Cerebellar nuclear complex (tissue), 1 donor: ENCODE measurements at regions not wholly inside any gene's neighbourhood (a gene's known extent, or its start where the extent isn't known, plus 50 kb on each side); places are given as distances from the start of the nearest gene placed in this dataset.

Experiments
- DNase-seq, 2 experiments: peaks; one replicate each; lab custom pipeline; 2025; lab: John Stamatoyannopoulos, UW

- DNase-seq, result no peak
Observed at GRCh38 chr7:31398815-31399214, 58.3 kb upstream of the NEUROD6 start.

DNA sequence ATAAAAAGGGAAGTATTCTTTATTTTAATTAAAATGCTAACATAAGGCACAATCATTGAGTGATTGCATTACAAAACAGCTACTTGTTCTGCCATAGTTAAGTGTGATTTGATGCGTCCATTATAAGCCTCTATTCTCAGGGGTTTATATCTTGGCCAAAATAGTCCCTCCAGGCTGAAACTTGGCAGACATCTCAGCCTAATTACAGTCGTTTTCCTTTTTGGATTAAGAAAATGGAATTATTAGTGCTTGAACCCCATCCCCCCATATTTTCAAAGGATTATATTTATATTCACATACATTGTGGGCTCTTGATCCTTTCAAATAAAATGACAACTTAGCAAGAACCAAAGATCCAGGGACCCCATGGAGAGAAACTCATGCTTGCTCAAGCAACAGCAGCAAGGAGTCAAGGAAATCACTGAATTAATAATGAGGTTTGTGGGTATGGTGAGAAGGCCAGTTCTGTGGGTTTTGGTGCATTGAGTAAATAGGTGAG lies 66.7 kb upstream of the NEUROD6 start:
- DNase-seq, result no peak

- DNase-seq, result no peak
Observed at GRCh38 chr7:31408140-31408729, 67.7 kb upstream of the NEUROD6 start.

DNA sequence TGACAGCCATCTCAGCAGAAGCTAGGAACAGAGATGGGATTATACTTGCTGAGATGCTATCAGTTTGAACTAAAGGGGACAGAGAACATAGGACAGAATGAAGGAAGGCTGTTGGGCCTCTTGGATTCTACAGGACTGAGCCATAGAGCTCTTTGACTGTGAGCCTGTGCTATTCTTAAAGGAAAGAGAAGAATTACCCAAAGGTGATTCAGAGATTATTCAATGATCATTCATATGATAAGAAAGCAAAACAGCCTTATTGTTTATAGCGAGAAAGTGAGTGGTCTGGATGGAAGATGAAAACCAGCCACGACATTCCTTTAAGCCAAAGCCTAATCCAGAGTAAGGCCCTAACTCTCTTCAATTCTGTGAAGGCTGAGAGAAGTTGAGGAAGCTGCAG lies 69.7 kb upstream of the NEUROD6 start:
- no peak for DNase-seq

- DNase-seq, result no peak
Observed at GRCh38 chr7:31411416-31411815, 70.9 kb upstream of the NEUROD6 start.

GRCh38 chr7:31413766-31414165 lies 73.2 kb upstream of the NEUROD6 start:
- no peak for DNase-seq

DNA sequence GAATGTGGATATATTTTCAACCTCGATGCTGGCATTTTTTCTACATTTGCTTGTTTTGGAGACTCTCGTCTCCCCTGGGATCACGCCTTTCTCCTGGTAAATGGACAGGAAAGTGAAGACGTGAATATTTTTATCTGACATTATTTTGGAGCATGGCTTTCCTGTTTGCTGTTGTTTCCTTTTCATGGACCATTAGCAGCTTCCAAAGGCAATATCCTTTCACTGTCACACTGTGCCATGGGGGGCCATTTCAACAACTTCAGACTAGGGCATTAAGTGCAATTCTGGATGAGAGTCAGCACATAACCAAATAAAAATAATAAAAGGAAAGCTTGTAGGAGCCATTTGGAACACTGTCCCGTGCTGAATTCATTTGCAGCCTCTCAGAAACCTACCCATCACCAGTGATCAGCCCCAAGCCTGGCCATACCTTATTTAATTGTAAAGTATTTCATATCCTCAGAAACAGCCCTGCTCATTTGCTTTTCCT lies 75.9 kb upstream of the NEUROD6 start:
- no peak for DNase-seq

DNA sequence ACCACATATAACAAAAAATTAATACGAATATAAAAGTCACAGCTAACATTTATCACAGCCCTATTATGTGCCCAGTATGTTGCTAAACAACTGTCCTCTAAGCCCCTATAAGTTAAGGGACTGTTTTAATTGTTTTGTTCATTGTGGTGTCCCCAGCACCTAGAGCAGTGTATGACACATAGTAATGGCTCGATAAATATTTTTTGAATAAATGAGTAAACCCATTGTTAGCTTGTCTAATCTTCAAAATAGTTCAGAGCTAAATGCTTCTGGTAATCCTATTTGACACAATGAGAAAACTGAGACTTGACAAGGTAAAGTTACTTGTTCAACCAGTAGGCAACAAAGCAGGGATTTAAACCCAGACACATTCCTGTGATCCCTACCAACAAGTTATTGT lies 78.4 kb upstream of the NEUROD6 start:
- DNase-seq, result no peak

- no peak for DNase-seq
Observed at GRCh38 chr7:31419505-31420055, 79.1 kb upstream of the NEUROD6 start.

- DNase-seq, result no peak
Observed at GRCh38 chr7:31420948-31421347, 80.4 kb upstream of the NEUROD6 start.

DNA sequence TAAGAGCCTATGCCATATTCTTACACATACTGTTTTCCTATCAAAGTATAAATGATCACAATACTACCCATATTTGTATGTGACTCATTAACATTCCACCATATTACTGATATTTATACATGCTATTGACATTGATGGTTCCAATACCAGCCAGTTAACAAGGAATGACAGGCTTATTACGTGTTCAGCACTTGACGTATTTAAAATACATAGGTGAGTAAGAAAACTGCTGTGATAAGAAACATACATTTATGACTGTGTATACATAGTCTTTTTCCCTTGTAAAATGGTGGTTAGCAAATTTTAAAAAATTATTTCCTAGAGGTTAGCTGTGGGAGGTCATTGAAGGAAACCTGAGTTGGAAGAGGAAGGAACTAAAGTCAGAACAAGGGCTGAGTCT lies 81.1 kb upstream of the NEUROD6 start:
- no peak for DNase-seq

DNA sequence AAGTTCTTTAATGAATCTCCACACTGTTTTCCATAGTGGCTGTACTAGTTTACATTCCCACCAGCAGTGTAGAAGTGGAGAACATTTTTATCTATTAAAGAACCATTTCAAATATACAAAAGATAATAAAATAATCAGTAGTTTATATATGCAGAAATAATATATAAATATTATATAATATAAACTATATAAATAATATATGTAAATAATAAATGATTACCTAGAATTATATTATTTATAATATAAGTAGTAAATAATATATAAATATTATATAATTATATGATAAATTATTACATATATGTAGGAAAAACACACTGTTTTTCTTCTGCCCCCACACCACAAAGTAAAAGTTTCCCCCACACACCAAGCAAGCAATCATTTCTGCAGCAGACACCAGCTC lies 83.5 kb upstream of the NEUROD6 start:
- DNase-seq, result no peak

GRCh38 chr7:31432176-31432575 lies 81.7 kb upstream of the ITPRID1 start:
- no peak for DNase-seq

- DNase-seq, result no peak
Observed at GRCh38 chr7:31432836-31433340, 81.0 kb upstream of the ITPRID1 start.

DNA sequence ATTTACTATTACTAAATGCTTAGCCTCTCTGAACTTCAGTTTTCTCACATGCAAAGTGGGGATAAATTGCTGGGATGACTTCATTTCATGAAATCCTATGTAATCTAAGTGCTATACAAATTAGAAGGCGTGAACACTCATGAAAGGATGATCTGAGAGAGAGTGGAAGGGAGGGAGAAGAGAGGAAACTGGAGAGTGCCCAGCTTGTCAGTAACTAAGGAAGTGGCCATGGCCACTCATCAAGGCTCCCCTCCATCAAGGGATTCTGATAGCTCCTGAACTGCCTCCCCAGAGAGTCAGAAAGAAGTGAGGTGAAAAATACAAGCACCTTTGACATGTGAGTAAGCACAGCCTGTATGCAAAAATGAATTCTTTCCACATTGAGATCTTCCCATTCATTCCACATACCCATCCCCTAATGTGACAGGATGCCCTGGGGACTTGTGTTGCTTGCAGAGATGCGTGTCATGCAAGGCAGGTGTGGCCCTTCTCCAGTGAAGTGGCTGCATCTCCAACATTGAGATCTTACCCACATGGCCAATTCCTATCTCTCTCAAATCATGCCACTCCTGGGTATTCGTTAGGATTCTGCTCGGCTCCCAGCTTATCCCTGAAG lies 76.5 kb upstream of the ITPRID1 start:
- DNase-seq, result no peak

DNA sequence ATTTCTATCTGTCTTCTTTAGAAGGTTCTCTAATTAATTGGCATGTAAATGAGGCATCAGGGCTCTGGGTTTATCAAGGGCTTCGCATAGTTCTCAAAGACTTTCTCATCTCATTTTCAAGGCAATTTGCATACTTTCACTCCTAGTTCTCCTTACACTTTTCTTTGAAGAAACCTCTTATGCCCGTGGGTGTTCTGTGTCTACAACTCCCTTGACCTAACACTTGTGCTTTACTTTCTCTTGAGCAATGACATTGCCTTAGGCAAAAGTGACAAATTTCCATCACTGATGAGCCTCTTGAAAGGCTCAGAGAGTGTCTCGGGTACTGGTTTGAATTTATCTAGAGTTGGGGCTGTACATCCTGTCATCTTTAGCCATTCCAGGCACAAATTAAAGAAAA lies 74.7 kb upstream of the ITPRID1 start:
- no peak for DNase-seq

GRCh38 chr7:31440511-31440910 lies 73.4 kb upstream of the ITPRID1 start:
- DNase-seq, result no peak

- no peak for DNase-seq
Observed at GRCh38 chr7:31442626-31443025, 71.3 kb upstream of the ITPRID1 start.

- DNase-seq, result peak in 1 of 2 experiments; percentile 69
Observed at GRCh38 chr7:31443457-31443856, 70.4 kb upstream of the ITPRID1 start.

DNA sequence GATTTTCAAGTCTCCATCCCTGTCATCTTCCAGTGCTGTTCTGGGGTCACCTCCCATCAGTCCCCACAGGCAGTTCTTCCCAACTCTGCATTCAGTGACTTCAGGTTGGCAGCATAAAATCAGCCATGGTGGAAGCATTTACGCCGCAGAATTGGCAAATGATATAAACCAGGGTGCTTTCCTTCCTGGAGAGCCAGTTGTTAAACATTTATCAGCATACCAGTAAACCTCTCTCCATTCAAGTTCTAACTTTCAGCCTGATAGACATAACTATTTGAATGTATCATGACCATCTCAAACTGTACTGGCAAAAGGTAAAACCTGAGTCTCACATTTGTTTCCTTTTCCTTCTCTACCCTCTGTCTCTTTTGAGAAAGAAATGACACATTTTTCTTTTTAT lies 69.7 kb upstream of the ITPRID1 start:
- DNase-seq, result no peak

GRCh38 chr7:31445686-31446355 lies 68.1 kb upstream of the ITPRID1 start:
- DNase-seq, result no peak

- DNase-seq, result no peak
Observed at GRCh38 chr7:31448649-31449048, 65.2 kb upstream of the ITPRID1 start.

GRCh38 chr7:31455844-31456243 lies 58.0 kb upstream of the ITPRID1 start:
- no peak for DNase-seq
